ENCODE measurements at regions not wholly inside any gene's neighbourhood (a gene's known extent, or its start where the extent isn't known, plus 50 kb on each side); places are given as distances from the start of the nearest gene placed in this dataset.

DNA sequence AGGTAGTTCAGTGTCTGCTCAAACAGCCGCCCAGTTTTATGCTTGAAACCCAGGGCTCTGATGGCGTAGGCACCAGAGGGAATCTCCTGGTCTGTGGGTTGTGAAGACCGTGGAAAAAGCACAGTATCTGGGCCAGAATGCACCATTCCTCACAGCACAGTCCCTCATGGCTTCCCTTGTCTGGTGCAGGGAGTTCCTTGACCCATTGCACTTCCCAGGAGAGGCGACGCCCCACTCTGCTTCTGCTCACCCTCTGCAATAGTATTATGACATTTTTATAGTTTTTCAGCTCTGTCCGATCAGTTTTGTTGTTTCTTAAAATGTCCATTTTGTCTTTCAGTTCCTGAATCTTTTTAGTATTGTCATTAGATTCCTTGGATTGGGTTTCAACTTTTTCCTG, 343.5 kb downstream of the EDEM1 start:
- ChIA-PET CTCF (interaction anchor here (1.5 kb wide), 1 partner anchor 8 kb away, joined by 3 read pairs; no protein-coding TSS in a partner anchor), POLR2A (no interaction called here)
- TF ChIP-seq, protein P1, sequence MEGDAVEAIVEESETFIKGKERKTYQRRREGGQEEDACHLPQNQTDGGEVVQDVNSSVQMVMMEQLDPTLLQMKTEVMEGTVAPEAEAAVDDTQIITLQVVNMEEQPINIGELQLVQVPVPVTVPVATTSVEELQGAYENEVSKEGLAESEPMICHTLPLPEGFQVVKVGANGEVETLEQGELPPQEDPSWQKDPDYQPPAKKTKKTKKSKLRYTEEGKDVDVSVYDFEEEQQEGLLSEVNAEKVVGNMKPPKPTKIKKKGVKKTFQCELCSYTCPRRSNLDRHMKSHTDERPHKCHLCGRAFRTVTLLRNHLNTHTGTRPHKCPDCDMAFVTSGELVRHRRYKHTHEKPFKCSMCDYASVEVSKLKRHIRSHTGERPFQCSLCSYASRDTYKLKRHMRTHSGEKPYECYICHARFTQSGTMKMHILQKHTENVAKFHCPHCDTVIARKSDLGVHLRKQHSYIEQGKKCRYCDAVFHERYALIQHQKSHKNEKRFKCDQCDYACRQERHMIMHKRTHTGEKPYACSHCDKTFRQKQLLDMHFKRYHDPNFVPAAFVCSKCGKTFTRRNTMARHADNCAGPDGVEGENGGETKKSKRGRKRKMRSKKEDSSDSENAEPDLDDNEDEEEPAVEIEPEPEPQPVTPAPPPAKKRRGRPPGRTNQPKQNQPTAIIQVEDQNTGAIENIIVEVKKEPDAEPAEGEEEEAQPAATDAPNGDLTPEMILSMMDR (IDR thresholded peaks at IDR 0.05; ENCODE audit: control extremely low read depth, extremely low read depth, low read depth, missing control alignments), result no peak
- no peak for DNase-seq (ENCODE audit: extremely low spot score)

DNA sequence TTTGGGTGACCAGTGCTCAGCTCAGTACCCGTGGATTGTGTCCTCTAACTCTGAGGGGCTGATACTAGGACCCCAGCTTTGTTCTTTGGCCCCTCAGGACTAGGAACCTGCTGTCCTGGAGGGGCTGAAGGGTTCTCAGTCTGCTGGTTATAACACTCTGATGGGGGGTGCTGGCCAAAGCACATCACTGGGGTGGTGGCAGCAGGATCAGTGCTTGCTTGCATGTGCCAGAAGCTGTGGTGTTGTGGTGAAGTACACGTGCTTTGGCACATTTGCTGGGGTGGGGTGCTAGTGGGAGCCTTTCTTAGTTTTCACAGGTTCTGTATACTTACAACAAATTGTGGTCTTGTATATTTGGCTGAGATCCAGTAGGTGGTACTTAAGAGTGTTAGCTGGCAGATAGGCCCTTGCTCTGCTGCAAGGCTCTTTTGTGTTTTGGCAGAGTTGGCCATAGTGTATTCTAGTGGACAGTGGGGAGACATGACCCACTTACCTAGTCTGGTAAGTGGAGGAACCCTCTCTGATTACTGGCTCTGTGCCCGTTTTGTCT, 344.3 kb downstream of the EDEM1 start:
- ChIA-PET POLR2A (no interaction called here), CTCF (no interaction called here)
- DNase-seq (ENCODE audit: extremely low spot score), result no peak
- TF ChIP-seq, protein P1 (IDR thresholded peaks at IDR 0.05; ENCODE audit: control extremely low read depth, extremely low read depth, low read depth, missing control alignments), result no peak

DNA sequence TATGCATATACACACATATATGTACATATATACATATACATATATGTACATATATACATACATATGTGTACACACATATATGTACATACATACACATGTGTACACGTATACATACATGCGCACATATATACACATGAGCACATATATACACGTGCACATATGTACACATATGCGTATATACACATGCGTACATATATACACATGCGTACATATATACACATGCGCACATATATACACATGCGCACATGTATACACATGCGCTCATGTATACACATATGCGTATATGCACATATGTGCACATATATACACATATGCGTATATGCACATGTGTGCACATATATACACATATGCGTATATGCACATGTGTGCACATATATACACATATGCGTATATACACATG, 353.0 kb downstream of the EDEM1 start:
- TF ChIP-seq, protein P1 (IDR thresholded peaks at IDR 0.05; ENCODE audit: control extremely low read depth, extremely low read depth, low read depth, missing control alignments), result no peak
- CTCF ChIA-PET, result no interaction called here
- no peak for DNase-seq (ENCODE audit: extremely low spot score)
- POLR2A ChIA-PET, result no interaction called here

DNA sequence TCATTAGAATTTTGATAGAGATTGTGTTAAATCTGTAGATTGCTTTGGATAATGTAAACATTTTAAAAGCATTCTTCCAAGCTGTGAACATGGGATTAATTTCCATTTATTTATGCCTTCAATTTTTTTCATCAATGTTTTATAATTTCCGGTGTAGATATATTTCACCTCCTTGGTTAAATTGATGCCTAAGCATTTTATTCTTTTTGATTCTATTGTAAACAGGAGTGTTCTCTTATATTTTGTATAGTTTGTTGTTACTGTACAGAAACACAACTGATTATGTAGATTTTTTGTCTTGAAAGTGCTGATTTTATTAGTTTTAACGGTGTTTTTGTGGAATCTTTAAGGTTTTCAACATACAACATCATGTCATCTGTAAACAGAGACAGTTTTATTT, 355.0 kb downstream of the EDEM1 start:
- ChIA-PET POLR2A (no interaction called here), CTCF (no interaction called here)
- TF ChIP-seq, protein P1 (IDR thresholded peaks at IDR 0.05; ENCODE audit: control extremely low read depth, extremely low read depth, low read depth, missing control alignments), result no peak
- DNase-seq (ENCODE audit: extremely low spot score), result no peak

DNA sequence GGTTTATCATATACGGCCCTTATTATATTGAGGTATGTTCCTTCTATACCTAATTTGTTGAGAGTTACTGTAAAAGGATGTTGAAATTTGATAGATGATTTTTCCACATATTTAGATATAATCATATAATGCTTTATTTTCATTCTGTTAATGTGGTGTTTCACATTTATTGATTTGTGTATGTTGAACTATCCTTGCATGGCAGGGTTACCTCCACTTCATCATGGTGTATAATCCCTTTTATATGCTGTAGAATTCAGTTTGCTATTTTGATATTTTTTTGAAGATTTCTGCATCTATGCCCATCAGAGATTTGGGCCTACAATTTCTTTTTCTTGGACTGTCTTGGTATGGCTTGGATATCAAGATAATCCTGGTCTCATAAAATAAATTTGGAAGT, 355.5 kb downstream of the EDEM1 start:
- POLR2A ChIA-PET, result no interaction called here
- TF ChIP-seq, protein P1 (IDR thresholded peaks at IDR 0.05; ENCODE audit: control extremely low read depth, extremely low read depth, low read depth, missing control alignments), result no peak
- CTCF ChIA-PET, result no interaction called here
- no peak for DNase-seq (ENCODE audit: extremely low spot score)

DNA sequence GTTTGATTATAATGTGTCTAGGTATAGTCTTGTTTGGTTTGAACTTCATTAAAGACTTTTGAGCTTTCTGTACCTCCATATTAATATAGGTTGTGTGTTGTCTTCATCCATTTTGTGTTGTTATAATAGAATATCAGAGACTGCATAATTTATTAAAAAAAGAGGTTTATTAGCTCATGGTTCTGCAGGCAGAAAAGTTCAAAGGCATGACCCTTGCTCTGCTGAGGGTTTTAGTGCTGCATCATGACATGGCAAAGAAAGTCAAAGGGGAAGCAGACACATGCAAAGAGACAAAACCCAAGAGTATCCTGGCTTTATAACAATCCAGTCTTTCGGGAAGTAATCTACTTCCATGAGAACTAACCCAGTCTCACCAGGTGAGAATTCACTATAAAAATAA, 358.2 kb downstream of the EDEM1 start:
- TF ChIP-seq, protein P1 (IDR thresholded peaks at IDR 0.05; ENCODE audit: control extremely low read depth, extremely low read depth, low read depth, missing control alignments), result no peak
- no peak for DNase-seq (ENCODE audit: extremely low spot score)
- POLR2A ChIA-PET, result no interaction called here
- CTCF ChIA-PET, result no interaction called here

DNA sequence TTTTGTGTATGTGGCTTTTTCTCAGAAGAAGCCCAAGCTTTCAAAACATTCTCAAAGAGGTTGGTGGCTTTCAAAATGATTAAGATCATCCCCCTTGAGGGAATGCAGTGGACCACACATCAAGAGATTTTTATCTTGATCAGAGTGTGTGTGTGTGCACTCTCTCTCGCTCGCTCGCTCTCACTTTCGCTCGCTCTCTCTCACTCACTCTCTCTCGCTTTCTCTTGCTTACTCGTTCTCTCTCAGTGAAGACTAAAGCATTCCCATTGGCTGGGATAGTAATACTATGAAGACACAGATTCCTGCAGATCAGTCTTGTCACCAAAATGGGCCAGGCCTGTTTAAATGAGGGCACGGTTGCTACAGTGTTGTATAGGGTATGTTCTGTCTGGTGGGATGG, 365.7 kb downstream of the EDEM1 start:
- TF ChIP-seq, protein P1 (IDR thresholded peaks at IDR 0.05; ENCODE audit: control extremely low read depth, extremely low read depth, low read depth, missing control alignments), result no peak
- CTCF ChIA-PET, result interaction anchor here (1.6 kb wide), 1 partner anchor 50 kb away, joined by 4 read pairs; no protein-coding TSS in a partner anchor
- no peak for DNase-seq (ENCODE audit: extremely low spot score)
- POLR2A ChIA-PET, result no interaction called here
